ENCODE measurements at regions not wholly inside any gene's neighbourhood (a gene's known extent, or its start where the extent isn't known, plus 50 kb on each side); places are given as distances from the start of the nearest gene placed in this dataset.
"Not testable (repeated sequence)": the region's sequence is repeated elsewhere in the genome, so short reads cannot be mapped to it uniquely, and the experiment has no call there.

DNA sequence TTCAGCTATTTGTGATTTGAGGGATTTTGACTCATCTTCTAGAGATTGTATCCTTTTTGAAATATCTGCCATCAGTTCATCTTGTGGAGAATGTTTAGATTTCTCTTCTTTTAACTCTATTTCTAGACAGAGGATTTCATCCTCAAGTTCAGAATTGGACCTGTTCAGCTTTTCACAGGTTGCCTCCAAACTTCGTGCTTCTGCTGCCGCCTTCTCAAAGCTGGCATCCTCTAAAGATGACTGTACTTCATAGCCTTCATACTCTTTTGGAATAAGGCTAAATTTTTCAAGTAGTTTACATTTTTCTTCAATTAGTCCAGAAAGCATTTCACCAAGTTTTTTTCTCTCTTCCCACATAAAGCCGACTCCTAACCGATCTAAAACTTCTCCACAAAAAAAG, 531.9 kb downstream of the STK39 start:
- TF ChIP-seq, protein P1, sequence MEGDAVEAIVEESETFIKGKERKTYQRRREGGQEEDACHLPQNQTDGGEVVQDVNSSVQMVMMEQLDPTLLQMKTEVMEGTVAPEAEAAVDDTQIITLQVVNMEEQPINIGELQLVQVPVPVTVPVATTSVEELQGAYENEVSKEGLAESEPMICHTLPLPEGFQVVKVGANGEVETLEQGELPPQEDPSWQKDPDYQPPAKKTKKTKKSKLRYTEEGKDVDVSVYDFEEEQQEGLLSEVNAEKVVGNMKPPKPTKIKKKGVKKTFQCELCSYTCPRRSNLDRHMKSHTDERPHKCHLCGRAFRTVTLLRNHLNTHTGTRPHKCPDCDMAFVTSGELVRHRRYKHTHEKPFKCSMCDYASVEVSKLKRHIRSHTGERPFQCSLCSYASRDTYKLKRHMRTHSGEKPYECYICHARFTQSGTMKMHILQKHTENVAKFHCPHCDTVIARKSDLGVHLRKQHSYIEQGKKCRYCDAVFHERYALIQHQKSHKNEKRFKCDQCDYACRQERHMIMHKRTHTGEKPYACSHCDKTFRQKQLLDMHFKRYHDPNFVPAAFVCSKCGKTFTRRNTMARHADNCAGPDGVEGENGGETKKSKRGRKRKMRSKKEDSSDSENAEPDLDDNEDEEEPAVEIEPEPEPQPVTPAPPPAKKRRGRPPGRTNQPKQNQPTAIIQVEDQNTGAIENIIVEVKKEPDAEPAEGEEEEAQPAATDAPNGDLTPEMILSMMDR (IDR thresholded peaks at IDR 0.05 in 4 of 5, conservative IDR thresholded peaks at IDR 0.05 in 1 of 5): not testable (repeated sequence)
- not testable (repeated sequence) for TF ChIP-seq POLR2A (IDR thresholded peaks at IDR 0.05)

All from gastrocnemius medialis (tissue), 4 donors.